ENCODE measurements at regions not wholly inside any gene's neighbourhood (a gene's known extent, or its start where the extent isn't known, plus 50 kb on each side); places are given as distances from the start of the nearest gene placed in this dataset.

DNA sequence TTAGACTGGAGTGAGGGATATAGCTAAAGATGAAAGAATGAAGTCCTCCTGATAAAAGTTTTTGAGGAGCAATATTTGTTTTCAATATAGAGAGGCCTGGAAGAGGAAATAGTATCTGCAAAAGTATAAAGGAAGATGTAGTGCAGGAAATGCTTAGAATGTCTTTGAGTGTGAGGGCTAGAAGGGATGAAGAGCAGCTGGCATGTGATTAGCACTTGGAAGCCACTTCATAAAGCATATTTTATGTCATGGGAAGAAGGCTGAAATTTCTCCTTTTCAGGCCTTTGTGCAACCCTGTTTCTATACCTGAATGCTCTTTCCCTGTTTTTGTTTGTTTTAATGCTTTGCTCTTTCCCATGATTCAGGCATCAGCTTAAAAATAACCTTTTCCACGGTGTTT is 323.3 kb upstream of the DEPDC1 start:
- TF ChIP-seq CTCF (IDR thresholded peaks at IDR 0.05) (no peak), POLR2A (IDR thresholded peaks at IDR 0.05) (no peak)
